NCI-H2107 treated with DMSO at 0.1 percent for 48 hours (cell line): ENCODE measurements at regions not wholly inside any gene's neighbourhood (a gene's known extent, or its start where the extent isn't known, plus 50 kb on each side); places are given as distances from the start of the nearest gene placed in this dataset.
"Not testable (repeated sequence)": the region's sequence is repeated elsewhere in the genome, so short reads cannot be mapped to it uniquely, and the experiment has no call there.

ENCODE experiments used
- DNase-seq: peaks from one replicate; lab custom pipeline; 2025; ENCODE audit not compliant: unreplicated experiment; lab: John Stamatoyannopoulos, UW

DNA sequence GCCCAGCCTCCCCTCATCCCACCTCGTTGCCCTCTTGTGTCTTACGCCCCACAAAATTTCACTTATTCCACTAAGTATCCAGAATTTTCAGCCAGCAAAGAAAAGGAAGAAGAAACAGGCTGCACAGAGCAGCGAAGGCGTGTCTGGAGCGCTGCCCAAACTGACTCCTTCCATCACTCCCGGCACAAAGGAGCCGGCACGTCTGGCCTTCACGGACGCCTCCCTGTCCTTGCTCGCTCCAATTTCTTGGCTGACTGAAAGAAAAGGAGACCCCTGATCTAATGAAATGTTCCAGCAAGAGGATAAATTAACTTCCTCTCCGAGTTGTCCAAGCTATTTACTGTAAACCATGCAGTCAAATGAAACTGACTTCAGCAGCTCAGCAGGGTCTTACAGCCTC lies 152.3 kb upstream of the CDH4 start:
- DNase-seq = no peak

DNA sequence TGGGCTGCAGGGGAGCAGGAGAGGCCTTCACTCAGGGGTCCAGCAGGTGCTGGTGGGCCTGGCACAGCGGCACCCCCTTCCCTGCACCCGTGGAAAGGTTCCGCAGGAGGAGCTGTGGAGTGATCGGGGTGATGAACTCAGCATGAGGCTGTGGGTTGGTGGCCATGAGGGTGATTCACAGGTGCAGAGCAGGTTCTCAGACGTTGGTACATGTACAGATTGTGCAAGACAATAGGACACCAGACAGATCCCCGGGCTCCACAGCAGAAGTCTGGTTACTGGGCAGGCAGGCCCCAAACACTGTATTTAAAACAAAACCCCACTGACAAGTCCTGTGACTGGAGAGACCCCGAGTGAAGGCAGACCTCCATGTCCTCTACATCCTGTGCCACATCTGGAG lies 151.6 kb upstream of the CDH4 start:
- no peak for DNase-seq

DNA sequence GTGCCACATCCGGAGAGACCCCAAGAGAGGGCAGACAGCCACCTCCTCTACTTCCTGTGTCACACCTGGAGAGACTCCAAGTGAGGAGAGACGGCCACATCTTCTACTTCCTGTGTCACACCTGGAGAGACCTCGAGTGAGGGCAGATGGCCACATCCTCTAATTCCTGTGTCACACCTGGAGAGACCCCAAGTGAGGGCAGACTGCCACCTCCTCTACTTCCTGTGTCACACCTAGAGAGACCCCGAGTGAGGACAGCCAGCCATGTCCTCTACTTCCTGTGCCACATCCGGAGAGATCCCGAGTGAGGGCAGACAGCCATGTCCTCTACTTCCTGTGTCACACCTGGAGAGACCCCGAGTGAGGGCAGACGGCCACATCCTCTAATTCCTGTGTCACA lies 150.7 kb upstream of the CDH4 start:
- not testable (repeated sequence) for DNase-seq

DNA sequence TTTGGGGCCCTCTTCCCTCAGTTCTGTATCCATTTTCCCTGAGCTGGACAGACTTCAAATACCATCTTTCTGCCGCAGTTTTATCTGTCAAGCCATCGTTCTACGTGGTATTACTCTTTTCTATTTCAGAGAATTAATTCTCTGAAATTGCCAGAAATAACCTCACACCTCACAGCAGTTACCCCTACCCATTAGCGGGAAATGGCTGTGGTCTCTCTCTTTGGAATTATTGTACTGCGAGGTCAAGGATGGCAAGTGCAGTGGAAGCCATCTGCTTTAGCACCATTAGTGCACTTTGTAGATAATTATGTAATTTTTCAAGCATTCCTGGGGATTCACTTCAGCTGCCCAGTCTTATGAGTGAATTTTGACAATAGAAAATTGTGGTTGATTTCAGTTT lies 147.8 kb upstream of the CDH4 start:
- DNase-seq = no peak

DNA sequence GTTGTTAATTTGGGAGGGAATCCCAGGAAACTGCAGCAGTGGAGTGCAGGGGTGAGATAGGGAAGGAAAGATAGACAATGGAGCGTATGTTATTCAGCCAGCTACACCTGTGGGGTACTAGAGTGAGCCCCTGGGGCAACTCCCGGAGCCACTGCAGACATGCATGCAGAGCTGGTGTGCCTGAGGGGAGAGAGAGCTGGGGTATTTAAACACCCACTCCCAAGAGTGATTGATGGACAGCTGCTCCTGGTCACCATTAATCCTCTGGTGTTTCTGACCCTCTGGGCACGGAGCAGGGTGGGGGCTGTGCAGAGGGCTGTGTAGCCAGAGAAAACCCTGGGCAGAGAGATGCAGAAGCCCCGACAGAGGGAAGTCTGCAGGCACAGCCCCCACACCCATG lies 146.7 kb upstream of the CDH4 start:
- DNase-seq = no peak

DNA sequence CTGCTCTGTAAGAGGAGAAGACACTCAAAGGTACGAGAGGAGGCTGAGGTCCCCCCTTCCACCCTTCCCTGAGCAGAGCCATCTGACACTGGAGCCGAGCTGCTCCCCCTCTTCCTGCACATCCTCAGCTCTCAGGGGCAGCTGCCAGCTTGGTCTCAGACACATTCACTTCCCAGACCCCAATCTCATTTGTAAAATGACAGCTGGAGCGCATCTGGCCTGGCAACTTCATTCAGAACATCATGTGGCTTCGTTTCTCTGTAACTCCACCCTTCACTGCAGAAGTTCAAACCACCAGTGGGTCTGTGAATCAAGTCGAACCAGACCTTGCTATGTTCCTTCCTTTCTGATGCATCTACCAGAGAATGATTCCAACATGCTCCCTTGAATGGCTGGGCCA lies 145.6 kb upstream of the CDH4 start:
- DNase-seq = no peak

DNA sequence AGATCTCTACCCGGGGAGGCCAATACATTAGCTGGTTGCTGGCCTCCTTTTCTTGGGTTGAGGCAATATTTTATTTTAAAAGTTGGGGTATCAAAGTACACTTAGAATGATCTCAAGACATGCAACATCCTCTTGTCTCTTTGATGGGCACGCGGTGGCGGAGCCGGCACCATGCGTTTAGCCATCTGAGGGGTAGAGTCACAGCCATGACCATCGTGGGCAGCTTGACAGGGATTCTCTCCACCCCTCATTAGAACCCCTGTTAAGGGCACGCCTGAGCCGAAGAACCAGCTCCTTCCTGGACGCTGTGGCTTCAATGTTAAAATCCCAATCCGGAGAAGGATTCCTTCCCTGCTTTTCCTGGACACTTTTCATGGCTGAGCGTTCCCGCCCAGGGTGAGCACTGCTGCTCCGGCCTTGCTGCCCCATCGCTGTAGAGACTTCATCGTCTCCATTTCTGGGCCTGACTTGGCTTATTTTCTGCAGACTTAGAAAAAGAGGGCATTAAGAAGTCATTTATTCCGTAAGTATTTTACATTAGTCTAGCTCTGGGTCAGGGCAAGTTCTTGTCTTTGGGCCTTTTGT lies 142.7 kb upstream of the CDH4 start:
- no peak for DNase-seq

DNA sequence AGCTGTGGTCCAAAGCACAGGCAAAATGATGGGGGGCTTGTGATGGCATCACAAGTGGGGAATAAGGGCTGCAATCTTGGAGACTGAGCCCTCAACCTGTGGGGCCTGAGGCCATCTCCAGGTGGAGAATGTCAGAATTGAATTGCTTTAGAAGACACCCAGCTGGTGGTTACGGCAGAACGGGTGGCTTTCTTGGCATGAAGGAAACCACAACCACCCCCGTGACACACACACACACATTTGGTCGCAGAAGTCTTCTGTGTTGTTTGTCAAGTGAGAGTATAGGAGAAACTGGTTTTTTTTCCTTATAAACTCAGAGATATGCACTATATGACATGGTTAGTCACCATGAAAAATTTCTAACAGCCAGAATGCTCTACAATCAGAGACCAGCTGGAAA lies 139.5 kb upstream of the CDH4 start:
- DNase-seq = no peak

DNA sequence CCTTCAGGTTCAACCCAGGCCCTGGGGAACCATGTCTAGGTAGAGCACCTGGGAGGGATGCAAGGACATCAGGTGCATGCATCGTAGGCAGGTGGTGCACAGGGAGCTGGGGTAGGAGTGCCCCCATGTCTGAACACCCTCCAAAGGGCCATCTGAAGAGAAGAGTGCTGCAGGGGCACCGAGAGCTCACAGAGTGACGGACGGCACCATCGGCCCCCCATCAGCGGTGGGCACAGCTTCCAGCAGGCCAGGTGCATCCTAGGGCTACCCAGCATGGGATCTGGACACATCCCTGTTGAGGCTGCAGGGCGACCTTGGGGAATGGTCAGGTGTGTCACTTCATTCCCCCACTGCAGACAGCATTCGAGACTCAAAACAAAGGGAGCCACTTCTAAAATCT lies 138.3 kb upstream of the CDH4 start:
- DNase-seq = no peak

DNA sequence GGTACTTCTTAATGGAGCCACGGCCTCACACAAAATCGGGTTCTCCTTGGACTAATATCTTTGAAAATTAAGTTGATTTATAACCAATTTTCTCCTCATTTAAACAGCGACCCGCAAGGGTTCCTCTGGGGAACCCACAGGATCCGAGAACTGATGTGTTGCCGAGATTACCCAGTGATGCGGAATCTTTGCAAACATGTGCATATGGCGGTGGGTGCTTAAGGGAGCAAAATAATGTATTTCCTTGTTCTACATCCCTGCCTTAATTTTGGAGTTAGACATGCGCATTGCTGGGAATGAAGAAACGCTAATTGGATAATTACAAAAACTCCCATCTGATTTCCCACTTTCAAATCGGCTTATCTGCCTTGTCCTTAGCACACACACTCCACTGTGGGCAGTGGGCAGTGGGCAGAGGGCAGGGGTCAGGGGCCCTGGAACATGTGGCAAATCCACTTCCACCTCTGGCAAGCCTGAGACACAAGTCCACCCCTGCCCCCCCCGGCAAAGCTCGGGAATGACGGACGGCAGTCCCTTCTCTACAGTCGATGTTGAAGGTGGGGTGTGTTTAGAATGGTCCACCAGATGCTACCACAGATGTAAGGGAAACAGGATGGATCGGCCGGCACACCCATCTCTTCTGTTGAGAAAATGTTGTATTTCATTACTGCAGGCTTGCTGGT lies 137.4 kb upstream of the CDH4 start:
- DNase-seq = no peak

DNA sequence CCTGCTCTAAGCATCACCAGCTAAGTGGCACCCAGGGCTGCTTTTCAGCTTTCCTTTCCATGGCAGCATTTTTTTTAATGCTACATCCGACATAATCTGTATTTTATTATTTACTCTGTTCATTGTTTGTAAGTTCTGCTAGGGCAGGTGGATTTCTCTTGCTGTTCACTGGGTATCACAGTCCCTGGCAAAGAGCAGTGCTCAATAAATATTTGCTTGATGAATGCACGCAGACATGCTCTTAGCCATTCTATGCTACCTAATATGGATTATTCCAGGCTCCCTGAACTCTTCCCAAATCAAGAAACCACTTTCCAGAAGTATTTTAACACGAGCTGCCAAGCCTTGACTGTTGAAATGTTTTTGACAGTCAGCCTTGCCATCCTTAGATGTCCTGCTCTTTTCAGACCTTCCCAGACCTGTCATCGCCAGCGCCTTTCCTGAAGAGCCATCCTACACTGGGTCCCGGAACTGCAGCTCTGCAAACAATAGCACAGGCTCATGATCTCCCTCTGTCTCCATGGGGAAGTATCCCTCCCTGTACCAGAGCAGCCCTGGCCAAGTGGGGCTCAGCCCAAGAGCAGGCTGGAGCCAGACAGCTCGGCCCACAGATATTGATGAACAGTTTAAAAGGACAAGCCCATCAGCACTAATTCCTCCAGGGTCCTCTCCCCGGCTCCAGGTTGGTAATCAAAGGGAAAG lies 136.5 kb upstream of the CDH4 start:
- no peak for DNase-seq

DNA sequence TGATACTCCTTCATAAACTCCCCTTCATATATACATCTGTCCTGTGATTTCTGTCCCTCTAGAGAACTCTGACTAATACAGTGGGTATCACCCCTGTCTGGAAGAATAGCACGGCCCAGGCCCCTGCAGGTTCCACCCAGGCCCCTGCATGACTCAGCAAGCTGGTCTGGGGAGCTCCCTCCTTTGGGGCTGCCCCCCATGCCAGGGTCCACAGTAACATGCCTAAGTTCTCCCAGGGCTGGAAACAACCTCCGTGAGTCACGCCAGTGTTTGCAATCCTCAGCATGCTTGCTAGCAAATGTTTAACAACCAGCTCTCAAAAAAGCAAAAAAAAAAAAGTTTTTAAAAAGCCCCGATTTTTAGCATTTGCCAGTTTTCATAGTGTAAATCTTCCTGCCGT lies 134.3 kb upstream of the CDH4 start:
- DNase-seq = no peak

DNA sequence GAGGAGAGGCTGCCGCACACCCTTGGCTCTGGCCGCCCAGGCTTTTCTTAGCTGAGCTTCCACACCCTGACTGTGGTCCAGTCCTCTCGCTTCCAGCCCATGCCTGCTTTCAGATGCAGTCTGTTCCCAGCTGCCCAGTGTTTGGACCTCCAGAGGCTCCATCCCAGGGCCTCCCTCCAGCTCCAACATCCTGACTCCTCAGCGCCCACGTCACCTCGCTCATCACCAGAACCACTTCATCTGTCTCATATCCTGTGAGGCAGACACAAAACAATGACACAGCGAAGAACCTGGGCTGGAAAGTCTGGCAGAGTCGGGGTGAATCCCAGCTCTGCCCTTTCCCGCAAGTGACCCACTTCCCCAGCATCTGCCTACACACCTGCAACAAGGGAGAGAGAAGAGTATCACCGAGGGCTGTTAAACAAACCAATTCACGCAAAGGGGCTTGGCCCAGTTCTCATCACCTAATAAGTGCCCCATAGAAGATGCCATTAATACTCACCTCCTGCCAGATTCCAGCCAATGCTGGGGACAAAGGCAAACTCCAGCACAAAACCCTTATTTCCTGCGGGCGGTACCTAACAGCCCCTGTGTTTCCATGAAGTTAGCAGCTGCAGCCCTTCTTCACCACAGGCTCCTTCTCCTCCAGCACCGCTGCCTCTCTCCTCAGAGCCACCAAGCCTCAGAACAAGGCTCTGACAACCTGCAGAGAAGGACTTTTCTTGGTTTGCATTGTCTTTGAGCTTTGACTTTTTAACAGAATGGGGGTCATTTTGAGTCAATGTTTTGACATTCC lies 133.4 kb upstream of the CDH4 start:
- DNase-seq = no peak

DNA sequence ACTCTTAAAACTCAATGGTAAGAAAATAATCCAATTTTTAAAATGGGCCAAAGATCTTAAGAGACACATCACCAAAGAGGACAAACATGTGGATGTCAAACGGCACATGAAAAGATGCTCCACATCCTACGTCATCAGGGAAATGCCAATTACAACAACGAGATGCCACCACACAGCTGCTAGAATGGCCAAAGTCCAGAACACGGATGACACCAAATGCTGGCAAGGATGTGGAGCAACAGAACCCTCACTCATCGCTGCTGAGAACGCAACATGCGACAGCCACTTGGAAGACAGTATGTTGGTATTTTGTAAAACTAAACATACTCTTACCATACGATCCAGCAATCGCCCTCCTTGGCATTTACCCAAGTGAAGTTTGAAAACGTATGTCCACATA lies 132.8 kb upstream of the CDH4 start:
- no peak for DNase-seq

DNA sequence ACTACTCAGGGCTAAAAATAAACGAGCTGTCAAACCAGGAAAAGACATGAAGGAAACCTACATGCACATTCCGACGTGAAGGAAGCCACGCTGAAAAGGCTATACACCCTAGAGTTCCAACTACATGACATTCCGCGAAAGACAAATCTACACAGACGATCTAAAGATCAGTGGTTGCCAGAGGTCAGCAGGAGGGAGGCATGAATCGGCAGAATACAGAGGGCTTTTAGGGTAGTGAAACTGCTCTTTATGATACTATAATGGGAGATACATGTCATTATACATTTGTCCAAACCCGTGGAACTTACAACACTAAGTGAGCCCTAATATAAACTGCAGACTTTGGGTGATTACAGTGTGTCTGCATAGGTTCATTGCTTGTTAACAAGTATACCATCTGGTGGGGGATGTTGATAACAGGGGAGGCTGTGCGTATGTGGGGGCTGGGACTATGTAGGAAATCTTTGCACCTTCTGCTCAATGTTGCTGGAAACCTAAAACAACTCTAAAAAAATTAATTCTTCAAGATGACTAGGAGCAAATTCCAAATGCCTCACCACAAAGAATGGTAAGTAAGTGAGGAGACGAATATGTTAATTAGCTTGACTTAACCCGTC lies 132.2 kb upstream of the CDH4 start:
- no peak for DNase-seq

DNA sequence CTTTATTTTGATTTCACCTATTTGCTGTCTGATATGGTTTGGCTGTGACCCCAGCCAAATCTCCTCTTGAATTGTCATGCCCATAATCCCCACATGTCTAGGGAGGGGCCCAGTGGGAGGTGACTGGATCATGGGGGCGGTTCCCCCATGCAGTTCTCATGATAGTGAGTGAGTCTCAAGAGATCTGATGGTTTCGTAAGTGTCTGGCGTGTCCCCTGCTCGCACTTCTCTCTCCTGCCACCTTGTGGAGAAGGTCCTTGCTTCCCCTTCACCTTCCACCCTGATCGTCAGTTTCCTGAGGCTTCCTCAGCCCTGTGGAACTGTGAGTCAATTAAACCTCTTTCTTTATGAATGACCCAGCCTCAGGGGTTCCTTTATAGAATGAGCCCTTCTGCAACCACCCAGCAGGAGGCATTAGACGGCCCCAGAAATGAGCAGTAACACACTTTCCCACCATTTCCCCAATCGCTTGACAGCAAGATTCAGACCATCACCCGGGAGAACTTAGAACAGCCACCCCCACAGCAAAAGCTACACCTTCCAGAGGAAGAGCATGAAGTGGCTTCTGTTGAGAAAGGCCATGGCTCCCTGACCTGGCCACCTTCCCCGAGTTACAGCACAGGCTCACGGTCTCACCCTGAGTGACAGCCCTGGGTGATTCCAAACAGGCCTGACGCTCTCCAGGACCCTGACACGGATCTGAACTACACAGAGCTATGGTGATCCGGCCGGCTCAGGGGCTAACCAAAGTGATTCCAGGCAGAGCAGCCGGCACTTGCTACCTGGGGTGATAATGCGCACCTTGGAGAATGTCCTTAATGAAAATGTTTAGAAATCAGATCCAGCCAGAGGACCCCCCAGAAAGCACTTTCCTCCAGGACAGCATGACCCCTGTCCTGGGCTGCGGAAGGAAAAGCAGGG lies 131.2 kb upstream of the CDH4 start:
- DNase-seq = peak; percentile 11

DNA sequence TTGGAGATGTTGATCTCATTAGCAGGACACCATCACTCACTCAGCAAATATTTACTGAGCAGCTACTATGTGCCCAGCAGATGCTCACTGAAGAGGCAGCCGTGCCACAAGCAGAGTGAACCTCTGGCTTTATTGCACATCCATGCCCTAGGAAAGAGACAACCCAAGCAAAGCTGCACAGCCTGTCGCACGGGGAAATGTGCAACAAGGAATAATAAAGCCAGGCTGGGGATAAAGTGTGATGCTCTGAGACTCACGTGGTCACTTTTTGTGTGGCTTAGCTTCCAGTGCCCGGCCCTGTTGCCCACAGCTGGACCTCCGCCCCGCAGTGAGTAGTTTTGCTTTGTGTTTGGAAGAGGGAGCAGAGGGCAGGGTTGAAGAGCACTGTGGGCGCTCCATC lies 130.4 kb upstream of the CDH4 start:
- no peak for DNase-seq

DNA sequence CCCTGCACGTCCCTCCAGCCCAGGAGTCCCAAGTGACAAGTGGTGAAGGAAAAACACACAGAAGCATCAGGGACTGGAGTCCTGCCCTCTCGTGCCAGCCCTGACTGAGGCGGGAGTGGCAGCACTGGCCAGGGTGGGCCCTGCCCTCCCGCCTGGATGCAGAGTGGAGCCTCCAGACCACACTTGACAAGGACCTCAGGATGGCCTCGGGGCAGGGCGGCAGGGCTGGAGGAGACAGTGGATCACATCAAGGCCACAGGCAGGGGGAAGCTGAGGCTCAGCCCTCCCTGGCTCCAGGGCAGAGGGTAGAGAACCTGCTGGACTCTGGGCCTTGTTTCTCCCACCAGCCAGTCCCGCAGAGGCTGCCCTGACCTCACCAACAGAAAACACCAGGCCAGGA lies 128.8 kb upstream of the CDH4 start:
- no peak for DNase-seq

DNA sequence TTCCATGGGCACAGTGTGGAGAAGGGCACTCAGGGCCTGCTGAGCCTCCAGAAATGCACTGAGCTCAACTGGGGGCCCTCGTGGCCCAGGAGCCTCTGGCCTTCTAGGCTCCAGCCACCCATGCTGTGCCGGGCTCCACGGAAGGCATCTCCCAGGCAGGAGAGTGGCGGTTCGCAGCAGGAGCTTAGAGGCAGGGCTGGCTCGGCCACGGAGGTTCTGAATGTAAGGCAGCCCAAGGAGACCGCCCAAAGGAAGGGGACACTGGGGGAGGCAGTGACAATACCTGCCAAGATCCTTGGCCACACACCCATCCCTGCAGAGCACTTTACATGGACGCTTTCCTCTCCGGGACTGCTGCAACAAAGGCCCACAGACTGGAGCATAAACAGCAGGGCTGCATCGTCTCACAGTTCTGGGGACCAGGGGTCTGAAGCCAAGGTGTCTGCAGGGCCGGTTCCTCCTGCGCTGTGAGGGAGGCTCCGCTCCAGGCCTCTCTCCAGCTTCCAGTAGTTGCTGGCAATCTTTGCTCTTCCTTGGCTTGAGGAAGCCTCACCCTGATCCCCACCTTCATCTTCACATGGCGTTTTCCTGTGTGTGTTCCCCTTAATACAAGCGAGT lies 128.2 kb upstream of the CDH4 start:
- no peak for DNase-seq

DNA sequence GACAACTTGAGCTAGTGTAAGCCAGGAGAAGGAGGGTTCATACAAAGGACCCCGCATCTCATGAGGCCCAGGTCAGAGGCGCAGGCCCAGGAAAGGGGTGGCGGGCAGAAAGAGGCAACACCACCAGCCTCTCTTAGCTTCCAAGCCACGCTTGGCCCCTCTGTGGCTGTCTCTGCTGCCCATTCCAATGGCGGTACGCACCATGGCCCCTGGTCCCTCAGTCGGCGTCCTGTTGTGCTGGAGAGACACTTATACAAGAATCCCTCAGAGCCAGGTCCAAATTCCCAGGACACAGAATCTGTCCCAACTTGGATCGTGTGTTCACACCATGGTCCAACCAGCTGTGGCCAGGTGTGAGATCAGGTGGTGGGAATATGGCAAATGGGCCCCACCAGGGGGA lies 127.0 kb upstream of the CDH4 start:
- DNase-seq = no peak
